Ureter (tissue), 1 donor: ENCODE measurements at regions not wholly inside any gene's neighbourhood (a gene's known extent, or its start where the extent isn't known, plus 50 kb on each side); places are given as distances from the start of the nearest gene placed in this dataset.

ENCODE experiments used
- DNase-seq: peaks from one replicate; pipeline ENCODE4 v3.0.0-alpha.2; 2020; ENCODE audit warnings: low spot score
- donor health status: DM: yes; HTN: yes; CAD: no.

- no peak for DNase-seq
Observed at GRCh38 chr12:124687174-124687902, 119.9 kb upstream of the NCOR2 start.

- no peak for DNase-seq
Observed at GRCh38 chr12:124686370-124687173, 119.2 kb upstream of the NCOR2 start.

- no peak for DNase-seq
Observed at GRCh38 chr12:124685689-124686369, 118.4 kb upstream of the NCOR2 start.

- DNase-seq, result no peak
Observed at GRCh38 chr12:124684971-124685688, 117.7 kb upstream of the NCOR2 start.

GRCh38 chr12:124684496-124684895 lies 117.1 kb upstream of the NCOR2 start:
- DNase-seq, result no peak

- DNase-seq, result peak; percentile 74
Observed at GRCh38 chr12:124683152-124684124, 116.0 kb upstream of the NCOR2 start.

GRCh38 chr12:124682425-124683151 lies 115.2 kb upstream of the NCOR2 start:
- no peak for DNase-seq

GRCh38 chr12:124681779-124682391 lies 114.5 kb upstream of the NCOR2 start:
- no peak for DNase-seq

- no peak for DNase-seq
Observed at GRCh38 chr12:124680863-124681778, 113.7 kb upstream of the NCOR2 start.

- no peak for DNase-seq
Observed at GRCh38 chr12:124679533-124680371, 112.3 kb upstream of the NCOR2 start.

- DNase-seq, result no peak
Observed at GRCh38 chr12:124679047-124679446, 111.6 kb upstream of the NCOR2 start.

- no peak for DNase-seq
Observed at GRCh38 chr12:124678421-124678893, 111.0 kb upstream of the NCOR2 start.

GRCh38 chr12:124677552-124678356 lies 110.3 kb upstream of the NCOR2 start:
- DNase-seq, result no peak

- no peak for DNase-seq
Observed at GRCh38 chr12:124676714-124677462, 109.5 kb upstream of the NCOR2 start.

- DNase-seq, result peak; percentile 70
Observed at GRCh38 chr12:124675881-124676713, 108.7 kb upstream of the NCOR2 start.
